ENCODE measurements at regions not wholly inside any gene's neighbourhood (a gene's known extent, or its start where the extent isn't known, plus 50 kb on each side); places are given as distances from the start of the nearest gene placed in this dataset.
"Not testable (repeated sequence)": the region's sequence is repeated elsewhere in the genome, so short reads cannot be mapped to it uniquely, and the experiment has no call there.

DNA sequence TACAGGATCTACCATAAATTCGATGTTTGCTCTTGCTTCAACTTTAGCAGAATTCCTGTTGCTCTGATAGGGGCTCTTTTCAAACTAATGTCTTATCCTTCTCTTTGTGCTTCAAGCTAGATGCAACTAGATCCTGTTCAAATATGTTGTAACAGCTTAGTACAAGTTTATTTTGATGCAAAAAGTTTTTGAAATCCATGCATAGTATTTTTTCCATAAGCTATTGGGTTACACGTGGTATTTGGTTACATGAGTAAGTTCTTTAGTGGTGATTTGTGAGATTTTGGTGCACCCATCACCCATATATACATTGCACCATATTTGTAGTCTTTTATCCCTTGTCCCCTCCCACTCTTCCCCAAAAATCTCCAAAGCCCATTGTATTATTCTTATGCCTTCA is 907.7 kb downstream of the LTN1 start:
- ATAC-seq (no peak), DNase-seq (no peak)
- intact Hi-C loops (cut with DNase I): loop anchor here in 1 of 2 donors (10.0 kb wide), 1 partner anchor 250 kb away; no protein-coding TSS in a partner anchor

- DNase-seq: no peak
- no peak for ATAC-seq
- intact Hi-C loops (cut with DNase I): loop anchor here in 1 of 2 donors (10.0 kb wide), 1 partner anchor 251 kb away; no protein-coding TSS in a partner anchor
Observed at GRCh38 chr21:28083350-28083749, 909.3 kb downstream of the LTN1 start.

GRCh38 chr21:28078126-28078525 is 914.6 kb downstream of the LTN1 start:
- no peak for DNase-seq
- intact Hi-C loops (cut with DNase I): no loop called here
- no peak for ATAC-seq

DNA sequence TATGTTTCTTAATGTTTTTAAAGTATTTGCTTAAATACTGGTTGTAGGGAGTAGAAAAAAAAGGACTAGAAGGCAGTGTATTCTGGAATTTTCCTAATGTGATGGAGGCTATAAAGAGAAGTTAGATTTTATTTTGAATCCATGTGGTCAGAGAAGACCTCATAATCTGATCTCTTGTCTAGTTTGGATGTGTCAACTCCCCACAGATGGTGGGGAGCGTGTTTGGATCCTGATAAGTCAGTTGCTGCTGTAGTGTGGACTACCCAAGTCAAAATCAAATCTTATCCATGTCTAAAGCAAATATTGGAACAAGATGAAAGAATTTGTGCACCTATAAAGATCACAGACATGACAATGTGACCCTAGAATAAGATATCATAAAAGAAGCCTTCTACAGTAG is 918.0 kb downstream of the LTN1 start:
- ATAC-seq (no peak), DNase-seq (no peak)
- intact Hi-C loops (cut with DNase I): no loop called here

DNA sequence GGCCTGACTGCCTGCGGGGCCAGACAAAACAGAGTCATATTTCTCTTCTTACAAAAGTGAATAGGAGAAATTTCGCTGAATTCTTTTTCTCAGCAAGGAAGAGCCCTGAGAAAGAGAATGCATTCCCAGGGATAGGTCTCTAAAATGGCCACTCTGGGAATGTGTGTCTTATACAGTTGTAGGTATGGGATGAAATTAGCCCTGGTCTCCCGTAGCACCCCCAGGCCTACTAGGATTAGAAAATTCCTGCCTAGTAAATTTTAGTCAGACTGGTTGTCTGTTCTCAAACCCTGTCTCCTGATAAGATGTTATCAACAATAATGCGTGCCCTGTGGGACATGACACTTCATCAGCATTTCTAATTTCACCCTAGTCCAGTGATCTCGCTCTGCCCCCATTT is 920.1 kb downstream of the LTN1 start:
- ATAC-seq (no peak), DNase-seq (no peak)
- intact Hi-C loops (cut with DNase I): no loop called here

- ATAC-seq (peak in 1 of 2 donors; percentile 15), DNase-seq (no peak)
- intact Hi-C loops (cut with DNase I): no loop called here
Observed at GRCh38 chr21:28069450-28069923, 923.2 kb downstream of the LTN1 start.

DNA sequence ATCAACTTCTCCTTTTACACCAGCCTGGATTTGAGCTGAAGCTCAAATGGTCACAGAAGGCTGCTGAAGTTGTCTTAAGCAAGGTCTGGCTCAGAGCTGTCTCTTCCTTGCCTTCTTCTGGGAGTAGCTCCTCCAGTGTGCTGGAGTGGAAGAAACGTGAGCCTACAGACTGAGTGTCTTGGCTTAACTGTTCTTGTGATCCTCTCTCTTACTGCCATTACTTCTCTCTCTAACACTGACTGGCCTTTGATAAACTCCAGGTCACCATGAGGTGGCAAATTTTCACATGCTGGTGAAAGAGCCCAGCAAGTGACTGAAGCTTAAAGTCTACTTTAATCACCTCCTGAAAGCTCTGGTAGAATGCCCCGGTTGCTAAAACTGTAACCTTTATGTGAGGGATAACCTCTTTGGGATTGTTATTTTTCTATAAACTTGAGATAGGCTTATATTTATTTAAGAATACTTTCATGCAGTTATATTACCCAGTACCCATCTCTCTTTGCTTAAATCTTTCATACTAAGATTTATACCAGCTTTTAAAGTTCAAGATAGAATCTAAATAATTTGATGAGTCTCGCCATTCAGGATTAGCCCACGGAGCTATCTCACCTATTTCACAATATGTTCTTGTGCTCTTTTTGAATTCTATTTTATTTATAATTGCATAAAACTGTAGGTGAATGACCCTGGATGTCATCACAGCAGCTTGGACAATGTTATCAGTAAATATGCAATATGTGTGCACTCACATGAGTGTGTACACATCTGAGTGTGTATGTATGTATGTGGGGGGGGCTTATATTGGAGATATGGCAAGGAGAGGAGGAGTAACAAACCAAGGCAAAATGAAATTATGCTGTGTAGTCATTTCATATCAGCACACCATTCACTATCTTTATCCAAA is 924.0 kb downstream of the LTN1 start:
- intact Hi-C loops (cut with DNase I): no loop called here
- ATAC-seq (peak; percentile 57 to 77), DNase-seq (no peak)

DNA sequence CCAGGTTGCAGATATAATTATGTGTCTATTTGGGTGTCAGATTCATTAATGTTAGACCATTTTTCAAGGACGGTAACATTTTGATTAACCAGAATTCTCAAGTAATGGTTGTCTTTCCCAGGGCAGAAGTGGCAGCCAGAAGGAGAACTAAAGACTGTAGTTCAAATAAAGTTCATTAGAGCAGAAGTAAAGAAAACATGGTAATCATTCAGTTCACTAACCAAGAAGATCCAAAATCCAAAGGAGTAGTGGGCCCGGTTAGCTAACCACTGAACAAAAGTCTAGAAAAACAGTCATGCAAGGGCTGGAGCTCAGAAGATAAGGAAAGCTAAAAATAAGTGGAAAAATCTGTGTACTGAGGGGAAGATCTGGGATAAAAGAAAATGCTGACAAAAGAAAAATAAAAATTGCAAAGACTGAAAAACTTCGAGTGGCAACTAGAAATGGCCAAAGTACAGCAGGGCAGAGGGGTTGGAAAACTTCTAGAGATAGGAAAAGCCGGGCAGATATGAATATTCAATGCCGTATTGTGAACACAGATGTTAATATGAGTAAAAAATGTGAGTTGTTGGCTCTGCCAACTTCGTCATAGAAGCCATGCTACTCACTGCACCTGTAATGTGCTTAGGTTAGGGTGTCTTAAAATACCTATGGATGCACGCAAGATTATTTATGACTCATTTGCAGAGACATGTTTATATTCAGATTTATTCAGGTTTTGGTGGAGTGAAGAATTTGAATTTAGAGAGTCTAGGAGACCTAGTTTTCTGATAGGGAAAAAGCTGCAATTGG is 925.9 kb downstream of the LTN1 start:
- intact Hi-C loops (cut with DNase I): no loop called here
- no peak for ATAC-seq
- DNase-seq: no peak

GRCh38 chr21:28066076-28066475 is 926.6 kb downstream of the LTN1 start:
- intact Hi-C loops (cut with DNase I): no loop called here
- no peak for DNase-seq
- no peak for ATAC-seq

GRCh38 chr21:28063241-28064216 is 929.1 kb downstream of the LTN1 start:
- DNase-seq (no peak), ATAC-seq (no peak)
- intact Hi-C loops (cut with DNase I): no loop called here

DNA sequence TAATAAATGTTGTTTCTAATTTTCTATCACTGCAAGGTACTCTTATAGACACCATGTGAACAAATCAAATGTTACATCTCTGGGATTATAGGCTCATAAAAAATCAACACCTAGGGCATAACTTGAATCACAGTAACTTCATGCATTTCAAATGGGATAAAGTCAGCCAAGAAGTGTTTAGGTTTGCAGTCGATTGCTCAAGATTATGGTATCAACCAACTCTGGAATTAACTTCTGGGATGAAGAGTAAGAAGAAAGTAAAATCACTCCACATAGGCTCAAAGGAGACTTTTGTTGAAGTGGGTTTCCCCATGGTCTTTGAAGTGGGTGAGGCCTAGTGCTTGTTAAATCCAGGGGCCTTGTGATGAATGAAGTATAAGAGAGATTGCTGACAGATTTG is 939.7 kb downstream of the LTN1 start:
- intact Hi-C loops (cut with DNase I): loop anchor here in 1 of 2 donors (5.0 kb wide), 1 partner anchor 1201 kb away; no protein-coding TSS in a partner anchor
- not testable (repeated sequence) for ATAC-seq, DNase-seq

GRCh38 chr21:28051649-28052048 is 941.0 kb downstream of the LTN1 start:
- ATAC-seq: peak; percentile 68 to 71
- intact Hi-C loops (cut with DNase I): loop anchor here in 1 of 2 donors (5.0 kb wide), 1 partner anchor 1199 kb away; no protein-coding TSS in a partner anchor
- DNase-seq: not testable (repeated sequence)

GRCh38 chr21:28035692-28036091 is 957.0 kb downstream of the LTN1 start:
- intact Hi-C loops (cut with DNase I); DNase-seq: not testable (repeated sequence)
- ATAC-seq: peak in 1 of 2 donors; percentile 24

DNA sequence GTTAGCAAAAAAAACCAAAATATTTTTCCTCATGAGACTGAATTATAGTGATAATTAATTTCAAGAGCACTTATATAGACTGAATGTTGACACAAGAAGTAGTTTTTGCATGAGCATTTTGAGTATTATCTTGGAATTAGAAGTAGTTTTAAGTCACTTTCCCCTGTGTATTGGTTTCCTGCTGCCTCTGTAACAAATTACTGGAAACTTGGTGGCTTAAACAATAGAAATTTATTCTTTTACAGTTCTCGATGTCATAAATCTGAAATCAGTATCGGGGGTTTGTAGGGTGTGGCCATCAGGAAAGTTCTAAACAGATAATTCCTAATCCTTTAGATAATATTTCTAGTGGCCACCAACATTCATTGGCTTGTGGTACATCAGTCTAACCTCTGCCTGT is 957.8 kb downstream of the LTN1 start:
- ATAC-seq; intact Hi-C loops (cut with DNase I); DNase-seq: not testable (repeated sequence)

- DNase-seq; intact Hi-C loops (cut with DNase I): not testable (repeated sequence)
- peak; percentile 44 to 67 for ATAC-seq
Observed at GRCh38 chr21:28034334-28034733, 958.3 kb downstream of the LTN1 start.

DNA sequence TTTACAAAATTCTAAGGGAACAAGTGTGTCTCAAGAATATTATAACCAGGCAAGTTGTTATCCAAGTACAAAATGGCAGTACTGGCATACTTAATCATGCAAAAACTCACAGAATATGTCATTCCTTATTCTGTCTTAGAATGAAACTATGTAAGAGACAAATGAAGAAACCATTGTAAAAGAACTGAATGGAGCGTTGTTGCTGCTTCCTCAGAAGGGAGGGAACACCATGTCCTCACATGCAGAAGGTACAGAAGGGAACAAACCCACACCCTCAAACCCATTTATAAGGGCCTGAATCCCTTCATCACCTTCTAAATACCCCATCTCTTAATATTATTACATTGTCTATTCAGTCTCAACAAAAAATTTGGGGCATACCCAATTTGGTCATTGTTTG is 960.0 kb downstream of the LTN1 start:
- ATAC-seq; intact Hi-C loops (cut with DNase I); DNase-seq: not testable (repeated sequence)

GRCh38 chr21:28031066-28031465 is 961.6 kb downstream of the LTN1 start:
- DNase-seq; ATAC-seq; intact Hi-C loops (cut with DNase I): not testable (repeated sequence)

- no peak for ATAC-seq
- no peak for DNase-seq
- intact Hi-C loops (cut with DNase I): no loop called here
Observed at GRCh38 chr21:28025111-28025510, 967.6 kb downstream of the LTN1 start.

All from left cardiac atrium (tissue), 4 donors.